IMR-90 (cell line): ENCODE measurements at regions not wholly inside any gene's neighbourhood (a gene's known extent, or its start where the extent isn't known, plus 50 kb on each side); places are given as distances from the start of the nearest gene placed in this dataset.

Experiments used
- ATAC-seq: fragments of 200-7000 bp; cut with Tn5 transposase; 2 replicates; pipeline ENCODE4 v1.9.1; 2020; ENCODE audit warnings: low read depth, mild to moderate bottlenecking, moderate library complexity
- BruUV-seq: library from RNA; stranded (reverse); fragments of 400-500 nt; replicated peaks from 2 replicates; lab custom pipeline; 2021; lab: Mats Ljungman, UMichigan
- CTCF ChIA-PET: fragments of 300-600 bp; formaldehyde crosslinking; extraction: SDS; loops from one replicate; lab custom pipeline; 2021; ENCODE audit warnings: antibody characterized with exemption; lab: Yijun Ruan, JAX
- POLR2A ChIA-PET: fragments of 300-600 bp; sonication (Branson Sonifier 250); formaldehyde crosslinking; loops from one replicate; lab custom pipeline; 2022; ENCODE audit warnings: antibody characterized with exemption; ENCODE audit not compliant: unreplicated experiment; lab: Charles Lee
- DNase-seq: peaks from one replicate; pipeline ENCODE4 v3.0.0; 2013
- H2AFZ ChIP-seq: replicated peaks from 2 replicates; pipeline ENCODE3; 2013; ENCODE audit warnings: low read length, mild to moderate bottlenecking; ENCODE audit not compliant: poor library complexity
- H2AK5ac ChIP-seq: 2 replicates; pipeline ENCODE4 v1.6.1; 2013; ENCODE audit warnings: low read depth, low read length, inconsistent platforms
- H2AK9ac ChIP-seq: replicated peaks from 2 replicates; pipeline ENCODE3; 2013; ENCODE audit warnings: mild to moderate bottlenecking, low read depth, low read length, moderate library complexity; ENCODE audit not compliant: poor library complexity
- H2BK120ac ChIP-seq: 2 replicates; pipeline ENCODE4 v1.6.1; 2013; ENCODE audit warnings: low read depth, low read length, inconsistent platforms
- H2BK15ac ChIP-seq: 3 replicates; pipeline ENCODE4 v1.6.1; 2013; ENCODE audit warnings: low read depth, low read length, inconsistent platforms
- H2BK20ac ChIP-seq: 2 replicates; pipeline ENCODE4 v1.6.1; 2013; ENCODE audit warnings: low read depth, mild to moderate bottlenecking, inconsistent platforms, low read length, moderate library complexity
- H2BK5ac ChIP-seq: 2 replicates; pipeline ENCODE4 v1.6.1; 2013; ENCODE audit warnings: mild to moderate bottlenecking, low read depth, low read length, inconsistent platforms; ENCODE audit not compliant: poor library complexity, severe bottlenecking
- H3K14ac ChIP-seq: replicated peaks from 2 replicates; pipeline ENCODE4 v1.6.1; 2013; ENCODE audit warnings: low read depth, low read length, inconsistent platforms
- H3K18ac ChIP-seq: 2 replicates; pipeline ENCODE4 v1.6.1; 2013; ENCODE audit warnings: low read depth, low read length, control low read depth
- H3K23ac ChIP-seq: 2 replicates; pipeline ENCODE4 v1.6.1; 2013; ENCODE audit warnings: low read depth, low read length, inconsistent platforms
- H3K27ac ChIP-seq: 2 replicates; pipeline ENCODE4 v1.5.1; 2013; ENCODE audit warnings: mild to moderate bottlenecking, control low read depth, low read length; ENCODE audit not compliant: insufficient read depth
- H3K27me3 ChIP-seq: 2 replicates; pipeline ENCODE4 v1.6.1; 2013; ENCODE audit warnings: low read length; ENCODE audit not compliant: control insufficient read depth, insufficient read depth
- H3K36me3 ChIP-seq: 2 replicates; pipeline ENCODE4 v1.6.1; 2013; ENCODE audit warnings: low read length, mixed read lengths; ENCODE audit not compliant: control insufficient read depth, insufficient read depth
- H3K4ac ChIP-seq: 2 replicates; pipeline ENCODE4 v1.6.1; 2013; ENCODE audit warnings: low read depth, low read length, inconsistent platforms
- H3K4me1 ChIP-seq: 2 replicates; pipeline ENCODE4 v1.6.1; 2013; ENCODE audit warnings: low read length, mixed read lengths; ENCODE audit not compliant: control insufficient read depth, insufficient read depth
- H3K4me2 ChIP-seq: 2 replicates; pipeline ENCODE4 v1.6.1; 2013; ENCODE audit warnings: low read depth, mild to moderate bottlenecking, control low read depth, low read length, moderate library complexity
- H3K4me3 ChIP-seq: 2 replicates; pipeline ENCODE4 v1.5.1; 2013; ENCODE audit warnings: low read depth, mild to moderate bottlenecking, control low read depth, low read length, moderate library complexity; ENCODE audit not compliant: insufficient read depth
- H3K56ac ChIP-seq: 2 replicates; pipeline ENCODE4 v1.6.1; 2013; ENCODE audit warnings: low read length, inconsistent platforms; ENCODE audit not compliant: insufficient read depth; ENCODE audit errors: extremely low read depth
- H3K79me1 ChIP-seq, 2 experiments: 2 replicates each; pipeline ENCODE4 v1.6.1; 2013; ENCODE audit warnings: low read length in 2 of 2, inconsistent platforms in 1 of 2, low read depth in 1 of 2
- H3K9ac ChIP-seq: 2 replicates; pipeline ENCODE4 v1.6.1; 2013; ENCODE audit warnings: low read depth, low read length, control low read depth
- H3K9me1 ChIP-seq: 2 replicates; pipeline ENCODE4 v1.6.1; 2013; ENCODE audit warnings: low read length, inconsistent platforms; ENCODE audit not compliant: insufficient read depth
- H3K9me3 ChIP-seq: 2 replicates; pipeline ENCODE4 v1.6.1; 2013; ENCODE audit warnings: low read length; ENCODE audit not compliant: control insufficient read depth, insufficient read depth
- H4K20me1 ChIP-seq: 2 replicates; pipeline ENCODE4 v1.6.1; 2013; ENCODE audit warnings: low read length, inconsistent platforms; ENCODE audit not compliant: insufficient read depth
- H4K5ac ChIP-seq: 2 replicates; pipeline ENCODE4 v1.6.1; 2013; ENCODE audit warnings: mild to moderate bottlenecking, low read depth, low read length, control low read depth
- H4K8ac ChIP-seq, 2 experiments: 2 replicates each; pipeline ENCODE4 v1.6.1; 2013; ENCODE audit warnings: low read depth in 2 of 2, low read length in 2 of 2, control low read depth in 1 of 2, inconsistent platforms in 1 of 2
- H4K91ac ChIP-seq: 2 replicates; pipeline ENCODE4 v1.6.1; 2013; ENCODE audit warnings: low read depth, low read length, inconsistent platforms; ENCODE audit not compliant: insufficient read depth
- BHLHE40 ChIP-seq: fragments of 150-350 bp; IDR thresholded peaks from 2 replicates; pipeline ENCODE4 v1.6.1; 2016; ENCODE audit warnings: mild to moderate bottlenecking, low read depth, low read length
- CEBPB ChIP-seq: IDR thresholded peaks from 2 replicates; pipeline ENCODE4 v1.6.1; 2012; ENCODE audit warnings: low read depth, low read length, improper control_type of control experiment
- CHD1 ChIP-seq: IDR thresholded peaks from 2 replicates; pipeline ENCODE4 v1.6.1; 2012; ENCODE audit warnings: low read depth, low read length, improper control_type of control experiment
- FOS ChIP-seq: fragments of 150-350 bp; IDR thresholded peaks from 2 replicates; pipeline ENCODE4 v1.6.1; 2016; ENCODE audit warnings: low read depth, low read length
- MAFK ChIP-seq: IDR thresholded peaks from 2 replicates; pipeline ENCODE4 v1.6.1; 2012; ENCODE audit warnings: low read depth, low read length, improper control_type of control experiment
- MAZ ChIP-seq: IDR thresholded peaks from 2 replicates; pipeline ENCODE4 v1.6.1; 2012; ENCODE audit warnings: low read depth, mild to moderate bottlenecking, low read length, improper control_type of control experiment, moderate library complexity, borderline replicate concordance
- MXI1 ChIP-seq: IDR thresholded peaks from 2 replicates; pipeline ENCODE4 v1.6.1; 2012; ENCODE audit warnings: low read depth, mild to moderate bottlenecking, low read length, moderate library complexity, borderline replicate concordance
- NFE2L2 ChIP-seq: fragments of 150-350 bp; IDR thresholded peaks from 2 replicates; pipeline ENCODE4 v1.6.1; 2016; ENCODE audit warnings: low read depth, mild to moderate bottlenecking, low read length
- POLR2A ChIP-seq: IDR thresholded peaks from 2 replicates; pipeline ENCODE4 v1.6.1; 2012; ENCODE audit warnings: mild to moderate bottlenecking, low read depth, low read length
- RAD21 ChIP-seq: IDR thresholded peaks from 2 replicates; pipeline ENCODE4 v1.6.1; 2012; ENCODE audit warnings: low read length, improper control_type of control experiment
- RCOR1 ChIP-seq: IDR thresholded peaks from 2 replicates; pipeline ENCODE4 v1.6.1; 2012; ENCODE audit warnings: mild to moderate bottlenecking, low read length, improper control_type of control experiment; ENCODE audit not compliant: insufficient replicate concordance
- RFX5 ChIP-seq: IDR thresholded peaks from 2 replicates; pipeline ENCODE4 v1.8.0; 2012; ENCODE audit warnings: low read depth, mild to moderate bottlenecking, low read length, moderate library complexity
- SMC3 ChIP-seq: fragments of 150-350 bp; IDR thresholded peaks from 2 replicates; pipeline ENCODE4 v1.6.1; 2016; ENCODE audit warnings: low read depth, mild to moderate bottlenecking, antibody characterized with exemption, low read length, moderate library complexity
- WGBS, 2 experiments: methylation state at CpG; one replicate each; pipeline versions ENCODE4 v1.1.5 to v1.1.7; 2013; ENCODE audit warnings: missing lambda C conversion rate in 2 of 2; ENCODE audit not compliant: insufficient read length in 1 of 2; ENCODE audit errors: extremely low coverage in 2 of 2; 5-methylcytosine and 5-hydroxymethylcytosine counted together
- dilution Hi-C: fragments of 300-500 bp; cut with HindIII; formaldehyde crosslinking; loops from one replicate; pipeline ENCODE4 v1.14.3; 2018; ENCODE audit warnings: low sequenced_read_pairs; ENCODE audit not compliant: unreplicated experiment
- in situ Hi-C: fragments of 300-500 bp; cut with MboI; formaldehyde crosslinking; loops from 3 replicates; pipeline ENCODE4 v1.14.3; 2019; ENCODE audit warnings: low sequenced_read_pairs, inconsistent platforms, mixed read lengths
- intact Hi-C: fragments of 100-400 bp; cut with micrococcal nuclease; formaldehyde crosslinking; loops from 2 replicates; pipeline ENCODE4 v1.10.0; 2022
- TF ChIP-seq, protein P1 (sequence below): fragments of 150-350 bp; IDR thresholded peaks from 2 replicates; pipeline ENCODE4 v1.6.1; 2017; ENCODE audit warnings: mild to moderate bottlenecking, antibody characterized with exemption, low read length, low read depth
- TF ChIP-seq, protein P2 (sequence below): conservative IDR thresholded peaks from 2 replicates; pipeline ENCODE4 v1.5.1; 2012; ENCODE audit warnings: mild to moderate bottlenecking, low read depth, low read length, improper control_type of control experiment
- TF ChIP-seq, protein P3 (sequence below): fragments of 150-350 bp; IDR thresholded peaks from 2 replicates; pipeline ENCODE4 v1.6.1; 2016; ENCODE audit warnings: low read depth, mild to moderate bottlenecking, low read length, moderate library complexity, borderline replicate concordance

DNA sequence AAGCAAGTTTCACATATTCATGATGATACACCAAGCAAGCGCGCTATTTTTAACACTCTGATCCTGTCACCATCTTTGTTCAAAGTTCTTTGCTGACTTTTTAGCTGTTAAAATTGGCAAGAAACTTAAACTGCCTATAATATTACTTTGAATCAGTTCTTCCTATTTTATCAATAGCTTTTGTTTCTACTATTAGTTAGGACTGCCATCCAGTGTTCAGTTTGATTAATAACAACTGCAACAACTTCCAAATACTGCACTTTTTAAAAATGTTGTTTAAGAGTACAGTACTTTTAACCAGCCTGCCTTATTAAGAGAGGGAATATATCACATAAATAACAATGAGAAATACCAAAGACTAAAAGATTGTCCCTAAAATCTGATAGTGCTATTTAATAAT lies 614.3 kb downstream of the FAM133A start:
- Histone ChIP-seq H2AK9ac (no peak overlapping the region), H3K9ac (no peak overlapping the region), H3K4me2 (no peak overlapping the region), H3K4me3 (no peak overlapping the region), H2BK5ac (no peak overlapping the region), H3K14ac (no peak overlapping the region), H3K79me1 (no peaks in the 10 kb centered on the region), H3K27ac (no peak overlapping the region), H4K91ac (no peak overlapping the region), H2BK15ac (no peak overlapping the region), H2BK20ac (no peak overlapping the region), H3K18ac (no peak overlapping the region), H3K9me1 (no peaks in the 10 kb centered on the region), H3K56ac (no peak overlapping the region), H4K20me1 (no peaks in the 10 kb centered on the region), H3K36me3 (no peaks in the 10 kb centered on the region), H3K9me3 (no peaks in the 10 kb centered on the region), H2AFZ (no peak overlapping the region), H4K5ac (no peak overlapping the region), H3K27me3 (no peaks in the 10 kb centered on the region), H3K4ac (no peak overlapping the region), H3K23ac (no peak overlapping the region), H2AK5ac (no peak overlapping the region), H2BK120ac (no peak overlapping the region), H3K4me1 (no peaks in the 10 kb centered on the region), H4K8ac (no peak overlapping the region)
- ATAC-seq: no peak
- POLR2A ChIA-PET: no interaction called here
- intact Hi-C loops (no loop called here), dilution Hi-C loops (no loop called here), in situ Hi-C loops (no loop called here)
- DNase-seq: no peak
- BruUV-seq: no TSS peak
- WGBS, 2 experiments: no CpG with 5 or more reads among the region's 2 CpGs
- CTCF ChIA-PET: no interaction called here
- TF ChIP-seq RAD21 (no peak), BHLHE40 (no peak), MAZ (no peak), SMC3 (no peak), CEBPB (no peak), RCOR1 (no peak), MAFK (no peak), FOS (no peak), POLR2A (no peak), NFE2L2 (no peak), CHD1 (no peak), RFX5 (no peak), MXI1 (no peak)
- TF ChIP-seq, protein P1, sequence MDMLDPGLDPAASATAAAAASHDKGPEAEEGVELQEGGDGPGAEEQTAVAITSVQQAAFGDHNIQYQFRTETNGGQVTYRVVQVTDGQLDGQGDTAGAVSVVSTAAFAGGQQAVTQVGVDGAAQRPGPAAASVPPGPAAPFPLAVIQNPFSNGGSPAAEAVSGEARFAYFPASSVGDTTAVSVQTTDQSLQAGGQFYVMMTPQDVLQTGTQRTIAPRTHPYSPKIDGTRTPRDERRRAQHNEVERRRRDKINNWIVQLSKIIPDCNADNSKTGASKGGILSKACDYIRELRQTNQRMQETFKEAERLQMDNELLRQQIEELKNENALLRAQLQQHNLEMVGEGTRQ: no peak
- TF ChIP-seq, protein P2, sequence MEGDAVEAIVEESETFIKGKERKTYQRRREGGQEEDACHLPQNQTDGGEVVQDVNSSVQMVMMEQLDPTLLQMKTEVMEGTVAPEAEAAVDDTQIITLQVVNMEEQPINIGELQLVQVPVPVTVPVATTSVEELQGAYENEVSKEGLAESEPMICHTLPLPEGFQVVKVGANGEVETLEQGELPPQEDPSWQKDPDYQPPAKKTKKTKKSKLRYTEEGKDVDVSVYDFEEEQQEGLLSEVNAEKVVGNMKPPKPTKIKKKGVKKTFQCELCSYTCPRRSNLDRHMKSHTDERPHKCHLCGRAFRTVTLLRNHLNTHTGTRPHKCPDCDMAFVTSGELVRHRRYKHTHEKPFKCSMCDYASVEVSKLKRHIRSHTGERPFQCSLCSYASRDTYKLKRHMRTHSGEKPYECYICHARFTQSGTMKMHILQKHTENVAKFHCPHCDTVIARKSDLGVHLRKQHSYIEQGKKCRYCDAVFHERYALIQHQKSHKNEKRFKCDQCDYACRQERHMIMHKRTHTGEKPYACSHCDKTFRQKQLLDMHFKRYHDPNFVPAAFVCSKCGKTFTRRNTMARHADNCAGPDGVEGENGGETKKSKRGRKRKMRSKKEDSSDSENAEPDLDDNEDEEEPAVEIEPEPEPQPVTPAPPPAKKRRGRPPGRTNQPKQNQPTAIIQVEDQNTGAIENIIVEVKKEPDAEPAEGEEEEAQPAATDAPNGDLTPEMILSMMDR: no peak
- TF ChIP-seq, protein P3, sequence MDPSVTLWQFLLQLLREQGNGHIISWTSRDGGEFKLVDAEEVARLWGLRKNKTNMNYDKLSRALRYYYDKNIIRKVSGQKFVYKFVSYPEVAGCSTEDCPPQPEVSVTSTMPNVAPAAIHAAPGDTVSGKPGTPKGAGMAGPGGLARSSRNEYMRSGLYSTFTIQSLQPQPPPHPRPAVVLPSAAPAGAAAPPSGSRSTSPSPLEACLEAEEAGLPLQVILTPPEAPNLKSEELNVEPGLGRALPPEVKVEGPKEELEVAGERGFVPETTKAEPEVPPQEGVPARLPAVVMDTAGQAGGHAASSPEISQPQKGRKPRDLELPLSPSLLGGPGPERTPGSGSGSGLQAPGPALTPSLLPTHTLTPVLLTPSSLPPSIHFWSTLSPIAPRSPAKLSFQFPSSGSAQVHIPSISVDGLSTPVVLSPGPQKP: no peak
